A673 (cell line): ENCODE measurements at regions not wholly inside any gene's neighbourhood (a gene's known extent, or its start where the extent isn't known, plus 50 kb on each side); places are given as distances from the start of the nearest gene placed in this dataset.

Experiments
- EZH2 ChIP-seq: fragments of 200-600 bp; sonication (generic); IDR thresholded peaks from 2 replicates; pipeline ENCODE4 v1.6.1; 2017; ENCODE audit warnings: borderline replicate concordance, low read depth, mild to moderate bottlenecking, mixed read lengths, antibody characterized with exemption, low read length; ENCODE audit not compliant: poor library complexity, severe bottlenecking
- TF ChIP-seq, protein P1 (sequence below): fragments of 300-800, 200-600 bp; sonication (generic); conservative IDR thresholded peaks from 2 replicates; pipeline ENCODE4 v1.5.1; 2017; ENCODE audit warnings: low read depth, mild to moderate bottlenecking, antibody characterized with exemption, low read length, moderate library complexity, mixed read lengths

DNA sequence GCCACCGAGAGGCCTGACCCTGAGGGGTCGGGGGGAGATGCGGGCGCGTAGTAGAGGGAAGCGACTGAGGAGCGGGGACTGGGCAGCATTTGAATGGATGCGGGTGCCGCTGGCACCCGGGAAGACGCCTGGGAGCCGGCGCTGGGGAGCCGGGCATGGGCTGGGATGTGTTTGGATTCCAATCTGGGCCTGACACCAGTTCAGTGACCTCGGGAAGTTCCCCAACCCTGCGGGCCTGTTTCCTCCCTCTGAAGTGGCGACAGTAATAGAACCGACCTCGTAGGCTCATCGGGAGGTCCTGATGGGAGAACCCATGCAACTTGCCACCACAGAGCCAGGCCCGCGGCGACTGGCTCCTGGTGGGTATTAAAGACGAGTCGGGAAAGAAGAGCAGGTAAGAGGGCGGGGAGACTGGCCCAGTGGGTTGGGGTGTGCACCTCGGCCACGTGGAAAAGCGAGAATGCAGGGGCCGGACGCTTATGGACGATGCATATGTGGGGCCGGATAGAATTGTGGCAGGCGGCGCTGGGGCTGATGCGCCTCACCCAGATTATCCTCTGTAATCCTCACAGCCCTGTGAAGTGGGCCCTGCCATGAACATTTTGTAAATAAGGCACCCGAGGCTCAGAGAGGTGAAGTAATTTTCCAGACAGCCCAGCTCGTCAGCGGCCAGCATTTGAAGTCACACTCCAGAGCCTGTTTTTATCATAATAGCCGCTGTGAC lies 105.8 kb downstream of the SLC16A1 start:
- TF ChIP-seq, protein P1, sequence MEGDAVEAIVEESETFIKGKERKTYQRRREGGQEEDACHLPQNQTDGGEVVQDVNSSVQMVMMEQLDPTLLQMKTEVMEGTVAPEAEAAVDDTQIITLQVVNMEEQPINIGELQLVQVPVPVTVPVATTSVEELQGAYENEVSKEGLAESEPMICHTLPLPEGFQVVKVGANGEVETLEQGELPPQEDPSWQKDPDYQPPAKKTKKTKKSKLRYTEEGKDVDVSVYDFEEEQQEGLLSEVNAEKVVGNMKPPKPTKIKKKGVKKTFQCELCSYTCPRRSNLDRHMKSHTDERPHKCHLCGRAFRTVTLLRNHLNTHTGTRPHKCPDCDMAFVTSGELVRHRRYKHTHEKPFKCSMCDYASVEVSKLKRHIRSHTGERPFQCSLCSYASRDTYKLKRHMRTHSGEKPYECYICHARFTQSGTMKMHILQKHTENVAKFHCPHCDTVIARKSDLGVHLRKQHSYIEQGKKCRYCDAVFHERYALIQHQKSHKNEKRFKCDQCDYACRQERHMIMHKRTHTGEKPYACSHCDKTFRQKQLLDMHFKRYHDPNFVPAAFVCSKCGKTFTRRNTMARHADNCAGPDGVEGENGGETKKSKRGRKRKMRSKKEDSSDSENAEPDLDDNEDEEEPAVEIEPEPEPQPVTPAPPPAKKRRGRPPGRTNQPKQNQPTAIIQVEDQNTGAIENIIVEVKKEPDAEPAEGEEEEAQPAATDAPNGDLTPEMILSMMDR: no peak
- no peak for TF ChIP-seq EZH2
